ENCODE measurements at regions not wholly inside any gene's neighbourhood (a gene's known extent, or its start where the extent isn't known, plus 50 kb on each side); places are given as distances from the start of the nearest gene placed in this dataset.

GRCh38 chr5:3511519-3511918 lies 84.1 kb upstream of the IRX1 start:
- Histone ChIP-seq H3K36me3 (no peaks in the 10 kb centered on the region), H3K4me3 (no peak overlapping the region), H3K27ac (no peak overlapping the region), H3K4me1 (no peaks in the 10 kb centered on the region), H3K27me3 (no peaks in the 10 kb centered on the region), H3K9me3 (peaks cover 0 to 11% (median 0%) of the 10 kb centered on the region in 4 donors)
- 64 to 67% methylated on average over 9 of the region's 9 CpGs for WGBS, 2 donors
- DNase-seq (ENCODE audit: low spot score in 2 of 2), result peak in 1 of 2 donors; percentile 3
- TF ChIP-seq CTCF (IDR thresholded peaks at IDR 0.05), result no peak
- TF ChIP-seq EP300 (IDR thresholded peaks at IDR 0.05), result no peak
- TF ChIP-seq POLR2A (IDR thresholded peaks at IDR 0.05), result no peak

DNA sequence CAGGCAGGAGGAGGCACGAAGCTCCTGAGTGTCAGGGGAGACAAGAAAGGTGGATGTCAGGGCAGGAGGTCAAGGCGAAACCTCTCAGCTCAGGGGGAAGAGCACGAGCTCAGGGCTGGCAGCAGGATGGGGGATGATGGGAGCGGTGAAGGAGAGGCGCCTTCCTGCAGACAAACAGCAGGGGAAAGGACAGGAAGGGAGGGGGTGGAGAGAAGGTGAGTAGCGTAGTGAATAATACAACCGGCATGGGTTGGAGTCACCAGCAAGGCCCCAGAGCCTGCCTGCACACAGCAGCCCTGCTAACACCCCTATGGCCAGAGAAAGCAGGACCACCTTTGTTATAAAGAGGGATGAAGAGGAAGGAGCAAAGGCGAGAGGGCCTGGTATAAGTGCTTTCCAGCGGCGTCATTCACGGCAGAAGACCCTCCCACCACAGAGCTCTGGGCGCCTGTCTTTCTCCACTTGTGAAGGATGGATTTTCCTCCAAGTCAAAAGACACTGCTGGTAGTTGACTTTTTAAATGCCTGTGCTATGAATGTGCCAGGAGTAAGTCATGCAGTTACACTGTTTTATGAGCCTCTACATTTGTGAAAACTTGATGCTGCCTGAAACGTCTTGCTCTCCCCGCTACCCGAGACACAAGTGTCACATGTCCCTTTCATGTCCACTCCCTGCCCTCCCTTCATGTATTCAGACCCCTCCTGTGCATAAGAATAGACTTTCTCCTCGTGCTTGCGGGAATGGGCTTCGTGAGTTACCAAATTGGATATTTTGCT lies 84.8 kb upstream of the IRX1 start:
- TF ChIP-seq CTCF (IDR thresholded peaks at IDR 0.05) (no peak), EP300 (IDR thresholded peaks at IDR 0.05) (no peak), POLR2A (IDR thresholded peaks at IDR 0.05) (no peak)
- 83 to 85% methylated on average over 18 of the region's 18 CpGs for WGBS, 2 donors
- H3K27me3 ChIP-seq, result no peaks in the 10 kb centered on the region
- no peak for DNase-seq (ENCODE audit: low spot score in 2 of 2)
- H3K9me3 ChIP-seq, result peaks cover 0 to 11% (median 0%) of the 10 kb centered on the region in 4 donors
- H3K36me3 ChIP-seq, result no peaks in the 10 kb centered on the region
- no peaks in the 10 kb centered on the region for H3K4me1 ChIP-seq
- H3K27ac ChIP-seq, result no peak overlapping the region
- H3K4me3 ChIP-seq, result no peak overlapping the region

- Histone ChIP-seq H3K27ac (no peak overlapping the region), H3K27me3 (no peaks in the 10 kb centered on the region), H3K4me1 (no peaks in the 10 kb centered on the region), H3K36me3 (no peaks in the 10 kb centered on the region), H3K9me3 (peaks cover 0 to 11% (median 0%) of the 10 kb centered on the region in 4 donors), H3K4me3 (no peak overlapping the region)
- no peak for TF ChIP-seq CTCF (IDR thresholded peaks at IDR 0.05)
- TF ChIP-seq POLR2A (IDR thresholded peaks at IDR 0.05), result no peak
- 81% methylated on average over 3 of the region's 3 CpGs for WGBS, 2 donors
- no peak for DNase-seq (ENCODE audit: low spot score in 2 of 2)
Measured at GRCh38 chr5:3509290-3509689, 86.3 kb upstream of the IRX1 start.

DNA sequence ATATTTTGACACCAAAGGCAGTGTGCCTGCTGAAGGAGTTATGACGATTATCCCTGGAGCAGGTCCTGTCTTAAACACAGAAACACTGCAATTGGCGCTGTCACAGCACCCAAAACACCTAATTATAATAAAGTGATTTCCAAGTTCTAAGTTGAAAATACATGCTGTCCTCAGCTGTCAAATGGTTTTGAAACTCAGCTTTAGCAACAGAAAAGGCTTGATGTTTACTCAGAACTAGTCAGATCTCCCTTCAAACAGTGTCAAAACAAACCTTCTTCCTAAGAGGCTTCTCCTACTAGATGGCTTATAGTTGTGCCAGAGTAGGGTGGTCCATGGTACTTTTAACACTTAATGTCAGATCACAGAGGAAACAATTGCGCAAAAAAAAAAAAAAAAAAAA lies 87.2 kb upstream of the IRX1 start:
- DNase-seq (ENCODE audit: low spot score in 2 of 2), result no peak
- TF ChIP-seq POLR2A (IDR thresholded peaks at IDR 0.05), result no peak
- TF ChIP-seq EP300 (IDR thresholded peaks at IDR 0.05), result no peak
- no peak for TF ChIP-seq CTCF (IDR thresholded peaks at IDR 0.05)

GRCh38 chr5:3490957-3491507 lies 104.6 kb upstream of the IRX1 start:
- TF ChIP-seq EP300 (IDR thresholded peaks at IDR 0.05) (no peak), CTCF (IDR thresholded peaks at IDR 0.05) (no peak), POLR2A (IDR thresholded peaks at IDR 0.05) (no peak)
- H3K27ac ChIP-seq, result no peak overlapping the region
- H3K4me3 ChIP-seq, result no peak overlapping the region
- no peak for DNase-seq (ENCODE audit: low spot score in 2 of 2)
- H3K4me1 ChIP-seq, result no peaks in the 10 kb centered on the region
- H3K9me3 ChIP-seq, result no peaks in the 10 kb centered on the region
- WGBS, 2 donors, result 46% methylated on average over 18 of the region's 18 CpGs
- no peaks in the 10 kb centered on the region for H3K36me3 ChIP-seq
- H3K27me3 ChIP-seq, result no peaks in the 10 kb centered on the region

More for the DNA sequence above, 87.2 kb upstream of the IRX1 start:
- Histone ChIP-seq H3K9me3 (peaks cover 0 to 11% (median 0%) of the 10 kb centered on the region in 4 donors), H3K36me3 (no peaks in the 10 kb centered on the region), H3K27me3 (no peaks in the 10 kb centered on the region), H3K4me1 (no peaks in the 10 kb centered on the region), H3K4me3 (no peak overlapping the region), H3K27ac (no peak overlapping the region)
- 87 to 88% methylated on average over 3 of the region's 3 CpGs for WGBS, 2 donors

Measured in tibial nerve (tissue), 4 donors.